ENCODE measurements at regions not wholly inside any gene's neighbourhood (a gene's known extent, or its start where the extent isn't known, plus 50 kb on each side); places are given as distances from the start of the nearest gene placed in this dataset.
"Not testable (repeated sequence)": the region's sequence is repeated elsewhere in the genome, so short reads cannot be mapped to it uniquely, and the experiment has no call there.

- ChIA-PET CTCF (interaction anchor here (0.6 to 1.3 kb wide), 2 partner anchors 8 to 33 kb away, joined by 3 read pairs; no protein-coding TSS in a partner anchor), POLR2A (no interaction called here)
- no peak for DNase-seq (ENCODE audit: extremely low spot score)
- TF ChIP-seq CTCF (IDR thresholded peaks at IDR 0.05; ENCODE audit: control extremely low read depth, extremely low read depth, low read depth, missing control alignments), result no peak
These were observed 943.8 kb downstream of the NR2F1-AS1 start for GRCh38 chr5:92637247-92637646.

- ChIA-PET POLR2A (no interaction called here), CTCF (interaction anchor here (0.8 to 1.7 kb wide), 2 partner anchors 11 to 12 kb away, joined by 3 to 7 read pairs; no protein-coding TSS in a partner anchor)
- no peak for DNase-seq (ENCODE audit: extremely low spot score)
- TF ChIP-seq CTCF (IDR thresholded peaks at IDR 0.05; ENCODE audit: control extremely low read depth, extremely low read depth, low read depth, missing control alignments), result no peak
These were observed 946.0 kb downstream of the NR2F1-AS1 start for GRCh38 chr5:92635001-92635461.

GRCh38 chr5:92633875-92634487 is 947.0 kb downstream of the NR2F1-AS1 start:
- ChIA-PET POLR2A (no interaction called here), CTCF (interaction anchor here (1.7 kb wide), 1 partner anchor 13 kb away, joined by 7 read pairs; no protein-coding TSS in a partner anchor)
- no peak for TF ChIP-seq CTCF (IDR thresholded peaks at IDR 0.05; ENCODE audit: control extremely low read depth, extremely low read depth, low read depth, missing control alignments)
- no peak for DNase-seq (ENCODE audit: extremely low spot score)

GRCh38 chr5:92633176-92633575 is 947.8 kb downstream of the NR2F1-AS1 start:
- TF ChIP-seq CTCF (IDR thresholded peaks at IDR 0.05; ENCODE audit: control extremely low read depth, extremely low read depth, low read depth, missing control alignments), result no peak
- CTCF ChIA-PET, result no interaction called here
- POLR2A ChIA-PET, result no interaction called here
- DNase-seq (ENCODE audit: extremely low spot score), result no peak

- CTCF ChIA-PET; POLR2A ChIA-PET; DNase-seq (ENCODE audit: extremely low spot score): not testable (repeated sequence)
These were observed 949.8 kb downstream of the NR2F1-AS1 start for GRCh38 chr5:92631237-92631701.

- no peak for DNase-seq (ENCODE audit: extremely low spot score)
- TF ChIP-seq CTCF (IDR thresholded peaks at IDR 0.05; ENCODE audit: control extremely low read depth, extremely low read depth, low read depth, missing control alignments), result no peak
- CTCF ChIA-PET, result interaction anchor here (1.0 to 1.1 kb wide), 2 partner anchors 8 to 26 kb away, joined by 3 read pairs; no protein-coding TSS in a partner anchor
- POLR2A ChIA-PET, result no interaction called here
These were observed 951.4 kb downstream of the NR2F1-AS1 start for GRCh38 chr5:92629574-92629973.

GRCh38 chr5:92629000-92629399 is 952.0 kb downstream of the NR2F1-AS1 start:
- no peak for DNase-seq (ENCODE audit: extremely low spot score)
- ChIA-PET POLR2A (no interaction called here), CTCF (interaction anchor here (1.0 kb wide), 1 partner anchor 9 kb away, joined by 3 read pairs; no protein-coding TSS in a partner anchor)
- TF ChIP-seq CTCF (IDR thresholded peaks at IDR 0.05; ENCODE audit: control extremely low read depth, extremely low read depth, low read depth, missing control alignments), result no peak

All from GM10248 (cell line).